ENCODE measurements at regions not wholly inside any gene's neighbourhood (a gene's known extent, or its start where the extent isn't known, plus 50 kb on each side); places are given as distances from the start of the nearest gene placed in this dataset.

- TF ChIP-seq FOXP2 (optimal IDR thresholded peaks at IDR 0.05; ENCODE audit: control extremely low read depth, extremely low read length, insufficient read depth) (no peak), POLR2AphosphoS5 (IDR thresholded peaks at IDR 0.05; ENCODE audit: borderline replicate concordance, low read depth, low read length) (no peak), EZH2 (IDR thresholded peaks at IDR 0.05) (no peak)
Observed at GRCh38 chr1:42006093-42006492, 87.4 kb upstream of the HIVEP3 start.

Measured in SK-N-MC (cell line).